Kidney (tissue), 13 donors: ENCODE measurements at regions not wholly inside any gene's neighbourhood (a gene's known extent, or its start where the extent isn't known, plus 50 kb on each side); places are given as distances from the start of the nearest gene placed in this dataset.

Source experiments
- DNase-seq, 5 donors: peaks; one replicate each; pipeline ENCODE4 v3.0.0-alpha.2; 2013 to 2020
- FAIRE-seq: peaks from 2 replicates; lab custom pipeline; 2012; peaks lifted over from hg19 to GRCh38; lab: Jason Lieb, UNC
- H3K27ac ChIP-seq, 2 donors: one replicate each; pipeline ENCODE4 v1.7.0; 2013; ENCODE audit warnings: low read depth in 2 of 2, low read length in 2 of 2, inconsistent platforms in 1 of 2
- H3K27me3 ChIP-seq: one replicate; pipeline ENCODE4 v1.7.1; 2013; ENCODE audit warnings: low read length, inconsistent platforms; ENCODE audit not compliant: control insufficient read depth, insufficient read depth
- H3K36me3 ChIP-seq, 3 donors: one replicate each; pipeline versions ENCODE4 v1.7.0 to v1.7.1; 2013; ENCODE audit warnings: low read length in 3 of 3, control low read depth in 1 of 3, inconsistent platforms in 1 of 3; ENCODE audit not compliant: insufficient read depth in 3 of 3, control insufficient read depth in 2 of 3
- H3K4me1 ChIP-seq, 3 donors: one replicate each; pipeline versions ENCODE4 v1.7.0 to v1.7.1; 2013; ENCODE audit warnings: low read length in 3 of 3, inconsistent platforms in 1 of 3, low read depth in 1 of 3; ENCODE audit not compliant: control insufficient read depth in 2 of 3, insufficient read depth in 2 of 3
- H3K4me3 ChIP-seq, 3 donors: one replicate each; pipeline versions ENCODE4 v1.7.0 to v1.8.1; 2013; ENCODE audit warnings: low read length in 3 of 3, control low read depth in 1 of 3, inconsistent platforms in 1 of 3
- H3K9ac ChIP-seq, 3 donors: one replicate each; pipeline versions ENCODE4 v1.7.0 to v1.7.1; 2013; ENCODE audit warnings: low read length in 3 of 3, control low read depth in 1 of 3, inconsistent platforms in 1 of 3
- H3K9me3 ChIP-seq, 3 donors: one replicate each; pipeline versions ENCODE4 v1.7.0 to v1.7.1; 2013; ENCODE audit warnings: low read length in 3 of 3, control low read depth in 1 of 3, inconsistent platforms in 1 of 3; ENCODE audit not compliant: control insufficient read depth in 2 of 3, insufficient read depth in 1 of 3
- intact Hi-C: fragments of 100-400 bp; cut with DNase I; formaldehyde crosslinking; loops from one replicate; pipeline ENCODE4 v1.11.1; 2022
- TF ChIP-seq, protein P1 (sequence below): IDR thresholded peaks from 3 replicates; pipeline ENCODE4 v1.5.1; 2012; ENCODE audit warnings: mild to moderate bottlenecking, moderate library complexity, borderline replicate concordance; ENCODE audit not compliant: insufficient read depth; ENCODE audit errors: extremely low read depth
- donor health status: control.
- donor health status: control.
- donor health status: control.
- donor health status: control.
- donor health status: control.
- donor health status: DM: yes; HTN: yes; CAD: no.
- donor health status: Normal renal cell carcinoma (clear cell type).

DNA sequence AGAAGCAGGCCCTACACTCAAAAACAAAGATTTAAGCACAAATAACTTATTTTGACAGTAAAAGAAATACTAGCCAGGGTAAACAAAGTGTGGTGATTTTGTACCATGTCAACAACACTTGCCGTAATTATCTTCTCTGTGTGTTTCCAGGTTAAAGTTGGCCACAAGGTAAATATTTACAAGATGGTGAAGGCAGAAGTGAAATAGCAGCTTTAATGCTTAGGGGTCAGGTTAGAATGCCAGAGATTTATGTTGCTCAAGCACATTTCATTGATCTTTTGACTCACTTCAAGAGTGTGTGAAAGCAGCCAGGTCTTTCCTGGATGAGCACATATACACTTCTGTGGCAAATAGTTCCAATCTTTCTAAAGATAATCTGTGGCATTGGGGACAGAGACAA is 270.2 kb upstream of the LUZP2 start:
- TF ChIP-seq, protein P1, sequence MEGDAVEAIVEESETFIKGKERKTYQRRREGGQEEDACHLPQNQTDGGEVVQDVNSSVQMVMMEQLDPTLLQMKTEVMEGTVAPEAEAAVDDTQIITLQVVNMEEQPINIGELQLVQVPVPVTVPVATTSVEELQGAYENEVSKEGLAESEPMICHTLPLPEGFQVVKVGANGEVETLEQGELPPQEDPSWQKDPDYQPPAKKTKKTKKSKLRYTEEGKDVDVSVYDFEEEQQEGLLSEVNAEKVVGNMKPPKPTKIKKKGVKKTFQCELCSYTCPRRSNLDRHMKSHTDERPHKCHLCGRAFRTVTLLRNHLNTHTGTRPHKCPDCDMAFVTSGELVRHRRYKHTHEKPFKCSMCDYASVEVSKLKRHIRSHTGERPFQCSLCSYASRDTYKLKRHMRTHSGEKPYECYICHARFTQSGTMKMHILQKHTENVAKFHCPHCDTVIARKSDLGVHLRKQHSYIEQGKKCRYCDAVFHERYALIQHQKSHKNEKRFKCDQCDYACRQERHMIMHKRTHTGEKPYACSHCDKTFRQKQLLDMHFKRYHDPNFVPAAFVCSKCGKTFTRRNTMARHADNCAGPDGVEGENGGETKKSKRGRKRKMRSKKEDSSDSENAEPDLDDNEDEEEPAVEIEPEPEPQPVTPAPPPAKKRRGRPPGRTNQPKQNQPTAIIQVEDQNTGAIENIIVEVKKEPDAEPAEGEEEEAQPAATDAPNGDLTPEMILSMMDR: no peak
- Histone ChIP-seq H3K36me3 (no peaks in the 10 kb centered on the region), H3K4me1 (no peaks in the 10 kb centered on the region), H3K9me3 (no peaks in the 10 kb centered on the region), H3K27ac (no peak overlapping the region), H3K27me3 (no peaks in the 10 kb centered on the region), H3K9ac (no peak overlapping the region), H3K4me3 (no peak overlapping the region)
- peak in 1 of 5 donors; percentile 9 for DNase-seq
- FAIRE-seq: no peak
- intact Hi-C loops: no loop called here

DNA sequence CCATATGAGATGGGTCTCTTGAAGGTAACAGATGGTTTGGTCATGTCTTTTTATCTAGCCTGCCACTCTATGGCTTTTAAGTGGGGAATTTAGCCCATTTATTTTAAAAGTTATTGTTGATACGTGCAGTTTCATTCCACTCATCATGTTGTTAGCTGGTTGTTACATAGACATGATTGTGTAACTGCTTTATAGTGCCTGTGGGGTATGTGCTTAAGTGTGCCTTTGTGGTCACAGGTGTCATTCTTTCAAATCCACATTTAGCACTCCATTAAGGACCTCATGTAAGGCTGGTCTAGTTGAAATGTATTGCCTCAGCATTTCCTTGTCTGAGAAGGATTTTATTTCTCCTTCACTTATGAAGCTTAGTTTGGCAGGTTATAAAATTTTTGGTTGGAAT is 263.8 kb upstream of the LUZP2 start:
- Histone ChIP-seq H3K36me3 (no peaks in the 10 kb centered on the region), H3K9ac (no peak overlapping the region), H3K4me3 (no peak overlapping the region), H3K27ac (no peak overlapping the region), H3K9me3 (no peaks in the 10 kb centered on the region), H3K27me3 (no peaks in the 10 kb centered on the region), H3K4me1 (no peaks in the 10 kb centered on the region)
- no peak for FAIRE-seq
- no peak for DNase-seq
- intact Hi-C loops: no loop called here
- TF ChIP-seq, protein P1: no peak

DNA sequence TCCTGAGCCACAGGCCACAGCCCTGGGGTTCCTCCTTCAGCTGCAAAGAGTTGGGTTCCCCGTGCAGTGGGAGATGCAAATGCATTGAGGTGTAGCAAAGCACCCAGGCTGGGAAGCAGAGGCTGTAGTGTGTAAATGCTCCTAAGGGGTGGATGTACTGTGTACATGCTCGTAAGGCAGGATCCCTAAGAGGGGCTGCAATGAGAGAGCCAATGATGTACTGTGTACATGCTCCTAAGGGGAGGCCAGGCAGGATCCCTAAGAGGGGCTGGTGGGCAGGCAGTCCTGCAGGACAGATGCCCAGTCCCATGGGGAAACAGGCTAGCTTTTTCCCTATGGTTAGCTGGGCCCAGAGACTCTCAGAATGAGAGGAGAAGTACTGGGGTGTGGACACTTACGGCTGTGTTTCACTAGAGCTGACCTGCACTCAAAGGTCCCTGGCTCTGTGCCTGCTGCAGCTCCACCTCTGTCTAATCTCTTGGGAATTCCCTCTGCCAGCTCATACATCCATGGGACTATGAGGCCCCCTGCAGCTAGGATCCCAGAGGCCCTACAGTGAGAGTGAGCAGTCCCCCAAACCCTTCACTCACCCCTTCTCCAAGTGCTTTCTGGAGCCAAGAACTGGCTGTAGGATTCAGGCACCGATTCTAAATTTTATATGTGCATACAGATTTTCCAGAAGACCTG is 261.9 kb upstream of the LUZP2 start:
- FAIRE-seq: no peak
- no peaks in the 10 kb centered on the region for H3K27me3 ChIP-seq
- H3K9me3 ChIP-seq: no peaks in the 10 kb centered on the region
- intact Hi-C loops: no loop called here
- no peak overlapping the region for H3K9ac ChIP-seq
- no peaks in the 10 kb centered on the region for H3K4me1 ChIP-seq
- TF ChIP-seq, protein P1: no peak
- no peak overlapping the region for H3K27ac ChIP-seq
- H3K36me3 ChIP-seq: no peaks in the 10 kb centered on the region
- peak in 1 of 5 donors; percentile 35 for DNase-seq
- H3K4me3 ChIP-seq: no peak overlapping the region
